H9 (cell line): ENCODE measurements at regions not wholly inside any gene's neighbourhood (a gene's known extent, or its start where the extent isn't known, plus 50 kb on each side); places are given as distances from the start of the nearest gene placed in this dataset.

ENCODE experiments used
- DNase-seq: peaks from one replicate; pipeline ENCODE4 v3.0.0-alpha.2; 2017
- H2AFZ ChIP-seq: one replicate; pipeline ENCODE4 v1.6.1; 2013; ENCODE audit warnings: mild to moderate bottlenecking, low read length, control low read depth, moderate library complexity
- H2AK5ac ChIP-seq: 2 replicates; pipeline ENCODE4 v1.6.1; 2013; ENCODE audit warnings: low read length, control low read depth, mixed read lengths; ENCODE audit not compliant: insufficient read length
- H2BK120ac ChIP-seq: one replicate; pipeline ENCODE4 v1.6.1; 2013; ENCODE audit warnings: low read depth, mild to moderate bottlenecking, low read length, control low read depth, inconsistent platforms; ENCODE audit not compliant: poor library complexity, severe bottlenecking
- H2BK12ac ChIP-seq: 2 replicates; pipeline ENCODE4 v1.6.1; 2013; ENCODE audit warnings: low read length, control low read depth, mixed read lengths, low read depth; ENCODE audit not compliant: insufficient read length
- H2BK15ac ChIP-seq: 2 replicates; pipeline ENCODE4 v1.6.1; 2013; ENCODE audit warnings: low read depth, low read length, control low read depth
- H2BK20ac ChIP-seq: one replicate; pipeline ENCODE4 v1.6.1; 2013; ENCODE audit warnings: low read depth, mild to moderate bottlenecking, low read length, control low read depth, inconsistent platforms; ENCODE audit not compliant: poor library complexity, severe bottlenecking
- H2BK5ac ChIP-seq: 2 replicates; pipeline ENCODE4 v1.6.1; 2013; ENCODE audit warnings: low read length, control low read depth, mixed read lengths; ENCODE audit not compliant: insufficient read length
- H3K14ac ChIP-seq: 2 replicates; pipeline ENCODE4 v1.6.1; 2013; ENCODE audit warnings: low read length, control low read depth; ENCODE audit not compliant: insufficient read depth
- H3K18ac ChIP-seq: 2 replicates; pipeline ENCODE4 v1.6.1; 2013; ENCODE audit warnings: low read depth, mild to moderate bottlenecking, mixed read lengths, low read length, control low read depth; ENCODE audit not compliant: insufficient read length
- H3K23ac ChIP-seq: 2 replicates; pipeline ENCODE4 v1.6.1; 2013; ENCODE audit warnings: low read length, control low read depth, mixed read lengths, low read depth; ENCODE audit not compliant: insufficient read length
- H3K23me2 ChIP-seq: 2 replicates; pipeline ENCODE4 v1.6.1; 2013; ENCODE audit warnings: low read depth, mild to moderate bottlenecking, mixed read lengths, low read length, control low read depth; ENCODE audit not compliant: insufficient read length, poor library complexity, severe bottlenecking
- H3K27ac ChIP-seq: 2 replicates; pipeline ENCODE4 v1.5.1; 2013; ENCODE audit warnings: low read length, control low read depth, mixed read lengths, low read depth; ENCODE audit not compliant: insufficient read length
- H3K27me3 ChIP-seq: 2 replicates; pipeline ENCODE4 v1.6.1; 2013; ENCODE audit warnings: low read length, control low read depth, inconsistent platforms; ENCODE audit not compliant: insufficient read depth
- H3K4ac ChIP-seq: 2 replicates; pipeline ENCODE4 v1.6.1; 2013; ENCODE audit warnings: low read depth, mild to moderate bottlenecking, control low read depth, inconsistent platforms, low read length, moderate library complexity
- H3K4me1 ChIP-seq: 2 replicates; pipeline ENCODE4 v1.6.1; 2013; ENCODE audit warnings: low read length, control low read depth, inconsistent platforms; ENCODE audit not compliant: insufficient read depth
- H3K4me2 ChIP-seq: 2 replicates; pipeline ENCODE4 v1.6.1; 2013; ENCODE audit warnings: low read length, control low read depth, mixed read lengths; ENCODE audit not compliant: insufficient read length, insufficient read depth
- H3K56ac ChIP-seq: 2 replicates; pipeline ENCODE4 v1.6.1; 2013; ENCODE audit warnings: low read depth, mild to moderate bottlenecking, mixed read lengths, low read length, control low read depth; ENCODE audit not compliant: insufficient read length
- H3K79me1 ChIP-seq: 2 replicates; pipeline ENCODE4 v1.6.1; 2013; ENCODE audit warnings: low read depth, mild to moderate bottlenecking, moderate library complexity, low read length, control low read depth, inconsistent platforms; ENCODE audit not compliant: insufficient read depth, poor library complexity, severe bottlenecking
- H3K79me2 ChIP-seq: 2 replicates; pipeline ENCODE4 v1.6.1; 2013; ENCODE audit warnings: low read length, control low read depth, inconsistent platforms; ENCODE audit not compliant: insufficient read depth
- H3K9ac ChIP-seq: 2 replicates; pipeline ENCODE4 v1.6.1; 2013; ENCODE audit warnings: low read length, control low read depth, mixed read lengths; ENCODE audit not compliant: insufficient read length; ENCODE audit errors: extremely low read depth
- H3K9me3 ChIP-seq: one replicate; pipeline ENCODE4 v1.6.1; 2013; ENCODE audit warnings: low read depth, low read length, inconsistent platforms; ENCODE audit not compliant: control insufficient read depth
- H3T11ph ChIP-seq: one replicate; pipeline ENCODE4 v1.6.1; 2013; ENCODE audit warnings: mild to moderate bottlenecking, low read length, control low read depth, inconsistent platforms
- H4K20me1 ChIP-seq: one replicate; pipeline ENCODE4 v1.6.1; 2013; ENCODE audit not compliant: control insufficient read depth, insufficient read length, insufficient read depth
- H4K5ac ChIP-seq: 2 replicates; pipeline ENCODE4 v1.6.1; 2013; ENCODE audit warnings: low read depth, mild to moderate bottlenecking, mixed read lengths, low read length, control low read depth; ENCODE audit not compliant: insufficient read length
- H4K8ac ChIP-seq: replicated peaks from 2 replicates; pipeline ENCODE4 v1.6.1; 2013; ENCODE audit warnings: low read length, control low read depth, mixed read lengths, low read depth; ENCODE audit not compliant: insufficient read length
- H4K91ac ChIP-seq: 2 replicates; pipeline ENCODE4 v1.6.1; 2013; ENCODE audit warnings: low read depth, mild to moderate bottlenecking, moderate library complexity, mixed read lengths, low read length, control low read depth; ENCODE audit not compliant: insufficient read length
- H3K27ac Mint-ChIP-seq, 3 experiments: 2 replicates in 2 of 3; 3 replicates in 1 of 3; pipeline ENCODE4 v1.8.0; 2020 to 2021; ENCODE audit warnings: mixed read lengths in 3 of 3, mild to moderate bottlenecking in 1 of 3, moderate library complexity in 1 of 3
- H3K27me3 Mint-ChIP-seq: 2 replicates; pipeline ENCODE4 v1.8.0; 2021; ENCODE audit warnings: low read depth, mild to moderate bottlenecking, moderate library complexity, mixed read lengths
- H3K36me3 Mint-ChIP-seq, 3 experiments: 2 replicates in 2 of 3; 3 replicates in 1 of 3; pipeline ENCODE4 v1.8.0; 2020 to 2021; ENCODE audit warnings: low read depth in 3 of 3, mixed read lengths in 3 of 3; ENCODE audit not compliant: insufficient read depth in 1 of 3
- H3K4me1 Mint-ChIP-seq, 2 experiments: 2 replicates each; pipeline ENCODE4 v1.8.0; 2020; ENCODE audit warnings: mixed read lengths in 2 of 2
- H3K4me3 Mint-ChIP-seq, 2 experiments: 2 replicates in 1 of 2; 3 replicates in 1 of 2; pipeline ENCODE4 v1.8.0; 2020 to 2021; ENCODE audit warnings: mild to moderate bottlenecking in 2 of 2, mixed read lengths in 2 of 2, moderate library complexity in 1 of 2
- H3K9me3 Mint-ChIP-seq, 2 experiments: 2 replicates in 1 of 2; 3 replicates in 1 of 2; pipeline ENCODE4 v1.8.0; 2020; ENCODE audit warnings: mild to moderate bottlenecking in 2 of 2, mixed read lengths in 2 of 2, moderate library complexity in 1 of 2
- WGBS: extraction: QIAGEN DNeasy Blood & Tissue Kit; methylation state at CpG from one replicate; pipeline ENCODE4 v1.1.7; 2013; ENCODE audit warnings: missing lambda C conversion rate, low lambda C conversion rate, mixed read lengths; ENCODE audit not compliant: insufficient read length; ENCODE audit errors: extremely low coverage; 5-methylcytosine and 5-hydroxymethylcytosine counted together
- TF ChIP-seq, protein P1 (sequence below): fragments of 200-600 bp; sonication (generic); conservative IDR thresholded peaks from 3 replicates; pipeline ENCODE4 v1.8.0; 2021; ENCODE audit warnings: antibody characterized with exemption, mild to moderate bottlenecking

DNA sequence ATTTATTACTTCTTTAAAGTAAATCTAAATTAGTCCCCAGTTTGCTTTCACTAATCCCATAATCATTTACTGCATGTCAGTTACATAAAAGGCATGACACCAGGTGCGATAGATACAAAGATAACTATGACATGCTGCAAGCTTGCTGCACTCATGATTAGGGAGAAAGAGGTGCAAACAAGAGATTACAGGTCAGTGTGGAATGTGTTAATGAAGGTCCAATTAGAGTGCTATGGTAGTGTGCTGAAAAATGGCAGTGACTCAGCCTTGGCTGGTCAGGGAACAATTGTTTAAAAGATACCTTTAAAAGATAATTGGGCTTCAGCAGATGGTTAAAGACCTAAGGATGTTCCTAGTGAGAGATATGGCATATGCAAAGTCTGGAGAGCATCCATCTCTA lies 352.6 kb upstream of the TGFBR2 start:
- no peaks in the 10 kb centered on the region for H3K79me2 ChIP-seq
- no peak overlapping the region for H3T11ph ChIP-seq
- no peak overlapping the region for H3K14ac ChIP-seq
- H3K4ac ChIP-seq, result no peak overlapping the region
- no peak overlapping the region for H2BK15ac ChIP-seq
- no peak overlapping the region for H2BK5ac ChIP-seq
- H2BK12ac ChIP-seq, result no peak overlapping the region
- H2AFZ ChIP-seq, result no peak overlapping the region
- no CpG with 5 or more reads among the region's 1 CpG for WGBS
- no peak overlapping the region for H2BK20ac ChIP-seq
- H4K20me1 ChIP-seq, result no peaks in the 10 kb centered on the region
- Mint-ChIP-seq H3K27me3 (no peaks in the 10 kb centered on the region), H3K9me3 (peaks cover 2 to 6% of the 10 kb centered on the region in 2 experiments; a peak in 4 of 5 replicates), H3K36me3 (peaks cover 1 to 26% (median 5%) of the 10 kb centered on the region in 3 experiments; a peak in 5 of 7 replicates), H3K4me1 (peaks cover 14 to 18% of the 10 kb centered on the region in 2 experiments), H3K4me3 (no peak overlapping the region), H3K27ac (no peak overlapping the region)
- TF ChIP-seq, protein P1, sequence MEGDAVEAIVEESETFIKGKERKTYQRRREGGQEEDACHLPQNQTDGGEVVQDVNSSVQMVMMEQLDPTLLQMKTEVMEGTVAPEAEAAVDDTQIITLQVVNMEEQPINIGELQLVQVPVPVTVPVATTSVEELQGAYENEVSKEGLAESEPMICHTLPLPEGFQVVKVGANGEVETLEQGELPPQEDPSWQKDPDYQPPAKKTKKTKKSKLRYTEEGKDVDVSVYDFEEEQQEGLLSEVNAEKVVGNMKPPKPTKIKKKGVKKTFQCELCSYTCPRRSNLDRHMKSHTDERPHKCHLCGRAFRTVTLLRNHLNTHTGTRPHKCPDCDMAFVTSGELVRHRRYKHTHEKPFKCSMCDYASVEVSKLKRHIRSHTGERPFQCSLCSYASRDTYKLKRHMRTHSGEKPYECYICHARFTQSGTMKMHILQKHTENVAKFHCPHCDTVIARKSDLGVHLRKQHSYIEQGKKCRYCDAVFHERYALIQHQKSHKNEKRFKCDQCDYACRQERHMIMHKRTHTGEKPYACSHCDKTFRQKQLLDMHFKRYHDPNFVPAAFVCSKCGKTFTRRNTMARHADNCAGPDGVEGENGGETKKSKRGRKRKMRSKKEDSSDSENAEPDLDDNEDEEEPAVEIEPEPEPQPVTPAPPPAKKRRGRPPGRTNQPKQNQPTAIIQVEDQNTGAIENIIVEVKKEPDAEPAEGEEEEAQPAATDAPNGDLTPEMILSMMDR, result no peak
- no peak overlapping the region for H3K23ac ChIP-seq
- H3K4me2 ChIP-seq, result no peak overlapping the region
- no peak overlapping the region for H3K27ac ChIP-seq
- no peaks in the 10 kb centered on the region for H3K9me3 ChIP-seq
- no peak overlapping the region for H3K9ac ChIP-seq
- H3K18ac ChIP-seq, result no peak overlapping the region
- DNase-seq, result no peak
- no peaks in the 10 kb centered on the region for H3K27me3 ChIP-seq
- no peak overlapping the region for H4K91ac ChIP-seq
- H3K79me1 ChIP-seq, result no peaks in the 10 kb centered on the region
- H2AK5ac ChIP-seq, result no peak overlapping the region
- no peak overlapping the region for H4K8ac ChIP-seq
- no peak overlapping the region for H4K5ac ChIP-seq
- H2BK120ac ChIP-seq, result no peak overlapping the region
- H3K56ac ChIP-seq, result no peak overlapping the region
- H3K23me2 ChIP-seq, result no peaks in the 10 kb centered on the region
- no peaks in the 10 kb centered on the region for H3K4me1 ChIP-seq
